Right lobe of liver (tissue), 6 donors: ENCODE measurements at regions not wholly inside any gene's neighbourhood (a gene's known extent, or its start where the extent isn't known, plus 50 kb on each side); places are given as distances from the start of the nearest gene placed in this dataset.

Source experiments
- ATAC-seq, 4 donors: fragments of 200-7000 bp; cut with Tn5 transposase; one replicate each; pipeline ENCODE4 v1.9.1; 2020; ENCODE audit warnings: mild to moderate bottlenecking in 4 of 4, moderate library complexity in 4 of 4
- DNase-seq, 3 donors: peaks; one replicate each; pipeline ENCODE4 v3.0.0-alpha.2; 2020
- H3K27ac ChIP-seq, 3 donors: fragments of 200-600 bp; one replicate each; pipeline ENCODE4 v1.8.0; 2022
- H3K27me3 ChIP-seq, 2 donors: fragments of 200-600 bp; one replicate each; pipeline ENCODE4 v1.8.0; 2022
- H3K36me3 ChIP-seq, 4 donors: fragments of 200-600 bp; sonication (generic) in 1 of 4; one replicate each; pipeline versions ENCODE4 v1.5.1 to v1.8.0; 2017 to 2022; ENCODE audit warnings: control low read depth in 1 of 4
- H3K4me1 ChIP-seq, 4 donors: fragments of 200-600 bp; sonication (generic) in 1 of 4; one replicate each; pipeline versions ENCODE4 v1.5.1 to v1.8.0; 2017 to 2022; ENCODE audit warnings: control low read depth in 1 of 4
- H3K4me3 ChIP-seq, 3 donors: fragments of 200-600 bp; one replicate each; pipeline ENCODE4 v1.8.0; 2022
- H3K9me3 ChIP-seq, 4 donors: fragments of 200-600 bp; sonication (generic) in 1 of 4; one replicate each; pipeline versions ENCODE4 v1.5.1 to v1.8.0; 2017 to 2022; ENCODE audit warnings: control low read depth in 1 of 4
- CTCF ChIP-seq, 4 donors: fragments of 200-600 bp in 3 of 4; fragments of 450-650 bp in 1 of 4; IDR thresholded peaks; one replicate each; pipeline versions ENCODE4 v1.5.1 to v1.8.0; 2016 to 2022; ENCODE audit warnings: antibody characterized with exemption in 4 of 4, mild to moderate bottlenecking in 2 of 4
- POLR2A ChIP-seq: fragments of 450-650 bp; IDR thresholded peaks from one replicate; pipeline ENCODE4 v1.6.1; 2017; ENCODE audit warnings: antibody characterized with exemption, mild to moderate bottlenecking
- WGBS: methylation state at CpG from one replicate; pipeline ENCODE4 v1.1.6; 2018; ENCODE audit warnings: low coverage, low lambda C conversion rate; ENCODE audit not compliant: insufficient coverage; ENCODE audit errors: missing lambda C conversion rate; 5-methylcytosine and 5-hydroxymethylcytosine counted together
- intact Hi-C, 2 donors: fragments of 100-400 bp; cut with DNase I; formaldehyde crosslinking; loops; one replicate each; pipeline versions ENCODE4 v1.11.2 to v1.14.1; 2022
- donor health status: DM: no; HTN: yes; CAD: no.
- donor health status: DM: no; HTN: no; CAD: no.
- donor health status: DM: no; HTN: no; CAD: no.
- donor health status: DM: no; HTN: yes; CAD: no.
- donor health status: DM: no; HTN: yes; CAD: no.

GRCh38 chr11:116124922-116125714 lies 620.9 kb upstream of the CADM1 start:
- Histone ChIP-seq H3K9me3 (no peaks in the 10 kb centered on the region), H3K27me3 (no peaks in the 10 kb centered on the region), H3K4me1 (no peaks in the 10 kb centered on the region), H3K4me3 (no peak overlapping the region), H3K27ac (no peak overlapping the region), H3K36me3 (no peaks in the 10 kb centered on the region)
- TF ChIP-seq CTCF (IDR thresholded peaks at IDR 0.05): no peak
- TF ChIP-seq POLR2A: no peak
- ATAC-seq (peak in 1 of 4 donors; percentile 21), DNase-seq (no peak)
- 51% methylated on average over 8 of the region's 9 CpGs for WGBS
- intact Hi-C loops: no loop called here

DNA sequence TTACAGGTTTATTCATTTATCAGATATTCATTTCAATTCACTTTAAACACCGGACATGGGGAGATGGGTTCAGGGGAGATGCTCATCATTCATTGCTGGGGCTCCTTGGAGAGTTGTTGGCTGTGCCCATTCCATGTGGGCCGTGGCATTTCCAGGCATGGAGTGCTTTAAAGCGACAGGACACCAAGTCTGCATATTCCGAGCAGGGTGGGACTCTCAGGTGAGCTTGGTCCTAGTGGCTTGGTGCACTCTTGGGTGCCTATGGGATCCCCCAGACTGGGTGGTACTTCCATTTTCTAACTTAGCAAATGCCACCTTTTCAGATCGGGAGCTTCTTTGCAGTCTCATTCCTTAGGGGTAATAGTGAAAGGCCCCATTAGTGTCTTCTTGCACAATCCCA lies 619.5 kb upstream of the CADM1 start:
- intact Hi-C loops: no loop called here
- Histone ChIP-seq H3K36me3 (no peaks in the 10 kb centered on the region), H3K4me3 (no peak overlapping the region), H3K27me3 (no peaks in the 10 kb centered on the region), H3K27ac (no peak overlapping the region), H3K4me1 (no peaks in the 10 kb centered on the region), H3K9me3 (no peaks in the 10 kb centered on the region)
- ATAC-seq: no peak
- no peak for DNase-seq
- WGBS: 70% methylated on average over 3 of the region's 5 CpGs
- TF ChIP-seq POLR2A (no peak), CTCF (IDR thresholded peaks at IDR 0.05) (no peak)

- TF ChIP-seq CTCF (IDR thresholded peaks at IDR 0.05) (no peak), POLR2A (no peak)
- 62% methylated on average over 5 of the region's 8 CpGs for WGBS
Observed at GRCh38 chr11:116122697-116123472, 618.7 kb upstream of the CADM1 start.

GRCh38 chr11:116119158-116119557 lies 614.9 kb upstream of the CADM1 start:
- no peak for TF ChIP-seq POLR2A
- TF ChIP-seq CTCF (IDR thresholded peaks at IDR 0.05): no peak
- Histone ChIP-seq H3K27me3 (no peaks in the 10 kb centered on the region), H3K4me1 (no peaks in the 10 kb centered on the region), H3K9me3 (no peaks in the 10 kb centered on the region), H3K4me3 (no peak overlapping the region), H3K27ac (no peak overlapping the region), H3K36me3 (no peaks in the 10 kb centered on the region)
- intact Hi-C loops: no loop called here
- no peak for DNase-seq
- ATAC-seq: no peak
- WGBS: 67% methylated on average over 5 of the region's 11 CpGs

More at GRCh38 chr11:116122697-116123472, 618.7 kb upstream of the CADM1 start:
- no peak overlapping the region for H3K4me3 ChIP-seq
- no peaks in the 10 kb centered on the region for H3K9me3 ChIP-seq
- DNase-seq (no peak), ATAC-seq (no peak)
- no peaks in the 10 kb centered on the region for H3K4me1 ChIP-seq
- H3K27me3 ChIP-seq: no peaks in the 10 kb centered on the region
- intact Hi-C loops: no loop called here
- H3K36me3 ChIP-seq: no peaks in the 10 kb centered on the region
- no peak overlapping the region for H3K27ac ChIP-seq
